Astrocyte of the spinal cord (primary cell): ENCODE measurements at regions not wholly inside any gene's neighbourhood (a gene's known extent, or its start where the extent isn't known, plus 50 kb on each side); places are given as distances from the start of the nearest gene placed in this dataset.

Experiments
- DNase-seq: peaks from one replicate; pipeline ENCODE4 v3.0.0; 2011; ENCODE audit warnings: low read depth, low spot score
- H3K4me3 ChIP-seq: 2 replicates; pipeline ENCODE4 v1.5.1; 2011; ENCODE audit warnings: low read depth, mild to moderate bottlenecking, low read length, moderate library complexity
- CTCF ChIP-seq: IDR thresholded peaks from 2 replicates; pipeline ENCODE4 v1.5.1; 2012; ENCODE audit warnings: low read depth, mild to moderate bottlenecking, low read length, inconsistent platforms
- in situ Hi-C: cut with HindIII; loops from 2 replicates; pipeline ENCODE4 v1.10.0; 2017; ENCODE audit warnings: low sequenced_read_pairs

GRCh38 chr5:167967494-167968177 lies 323.8 kb upstream of the WWC1 start:
- no peak overlapping the region for H3K4me3 ChIP-seq
- peak; percentile 5 for TF ChIP-seq CTCF
- in situ Hi-C loops: no loop called here
- no peak for DNase-seq

- no peak overlapping the region for H3K4me3 ChIP-seq
- no peak for TF ChIP-seq CTCF
- DNase-seq: no peak
- in situ Hi-C loops: no loop called here
Measured at GRCh38 chr5:167968837-167969236, 322.6 kb upstream of the WWC1 start.

GRCh38 chr5:167969998-167970397 lies 321.4 kb upstream of the WWC1 start:
- H3K4me3 ChIP-seq: no peak overlapping the region
- DNase-seq: peak; percentile 44
- TF ChIP-seq CTCF: peak; percentile 32
- in situ Hi-C loops: no loop called here

GRCh38 chr5:167971706-167972105 lies 319.7 kb upstream of the WWC1 start:
- in situ Hi-C loops: no loop called here
- no peak overlapping the region for H3K4me3 ChIP-seq
- no peak for TF ChIP-seq CTCF
- DNase-seq: no peak

- H3K4me3 ChIP-seq: no peak overlapping the region
- TF ChIP-seq CTCF: no peak
- DNase-seq: no peak
- in situ Hi-C loops: no loop called here
Measured at GRCh38 chr5:167973126-167973525, 318.3 kb upstream of the WWC1 start.

- no peak overlapping the region for H3K4me3 ChIP-seq
- DNase-seq: no peak
- no peak for TF ChIP-seq CTCF
- in situ Hi-C loops: no loop called here
Measured at GRCh38 chr5:167984951-167985350, 306.5 kb upstream of the WWC1 start.
